ENCODE measurements at regions not wholly inside any gene's neighbourhood (a gene's known extent, or its start where the extent isn't known, plus 50 kb on each side); places are given as distances from the start of the nearest gene placed in this dataset.

DNA sequence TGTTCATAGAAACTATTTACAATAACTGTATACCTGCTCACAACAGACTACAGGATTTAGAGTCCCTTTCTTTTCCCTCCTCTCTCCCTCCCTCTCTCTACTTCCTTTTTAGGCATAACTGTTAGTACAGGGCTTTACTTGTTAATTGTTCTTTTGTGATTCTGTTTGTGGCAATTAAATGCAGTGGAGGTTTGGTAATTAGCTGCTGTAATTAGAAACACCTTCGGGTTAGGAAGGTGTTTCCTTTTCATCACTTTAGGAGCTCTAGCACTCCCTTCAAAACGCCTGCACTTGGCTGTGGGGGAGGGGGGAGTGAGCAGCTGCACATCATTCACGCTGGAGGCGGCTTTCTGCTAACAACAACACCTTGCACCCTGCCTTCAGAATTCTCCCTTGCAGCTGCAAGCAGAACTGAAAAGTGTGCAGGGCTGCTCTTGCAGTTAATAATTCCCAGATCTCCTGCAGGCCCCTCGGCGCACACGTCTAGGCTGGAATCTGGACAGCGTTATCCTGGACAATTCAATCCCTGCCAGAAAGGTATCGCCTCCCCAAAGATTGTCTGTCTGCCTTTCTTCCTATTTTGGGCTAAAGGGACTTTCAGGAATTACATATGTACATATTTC, 242.6 kb upstream of the RGMA start:
- no peak for TF ChIP-seq CTCF (IDR thresholded peaks at IDR 0.05; ENCODE audit: borderline replicate concordance, extremely low read depth, low read length, poor library complexity, severe bottlenecking)
- no peak for TF ChIP-seq EZH2 (IDR thresholded peaks at IDR 0.05; ENCODE audit: borderline replicate concordance, low read depth, low read length, severe bottlenecking)
